ENCODE measurements at regions not wholly inside any gene's neighbourhood (a gene's known extent, or its start where the extent isn't known, plus 50 kb on each side); places are given as distances from the start of the nearest gene placed in this dataset.

DNA sequence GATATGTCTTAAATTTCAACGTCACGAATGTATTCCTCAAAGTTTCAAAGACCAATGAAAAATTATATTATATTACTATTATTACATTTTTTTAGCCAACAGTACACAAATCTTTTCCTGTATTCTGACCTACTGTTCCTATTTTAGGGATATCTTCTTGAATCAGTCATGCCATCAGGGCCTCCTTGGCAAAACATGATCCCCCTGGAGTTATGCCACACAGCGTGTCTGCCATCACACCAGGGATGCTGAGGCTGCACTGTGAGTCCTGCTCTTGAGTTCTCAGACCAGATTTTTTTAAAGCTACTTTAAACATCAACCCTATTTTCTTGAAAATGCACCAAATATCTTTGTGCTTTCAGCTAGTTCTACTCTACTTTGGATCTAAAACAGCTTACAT lies 425.9 kb upstream of the ZNF385D start:
- ChIA-PET POLR2A (no interaction called here), CTCF (no interaction called here)
- H3K4me1 ChIP-seq (ENCODE audit: insufficient read depth, low read length), result no peaks in the 10 kb centered on the region
- intact Hi-C loops (cut with DNase I, micrococcal nuclease), result no loop called here
- no peaks in the 10 kb centered on the region for H3K9me3 Mint-ChIP-seq
- H3K9me3 ChIP-seq (ENCODE audit: control insufficient read depth in 1 of 2, insufficient read depth in 1 of 2, low read length in 2 of 2), result peaks cover 0 to 5% of the 10 kb centered on the region in 2 experiments
- H3K36me3 ChIP-seq (ENCODE audit: insufficient read depth, low read length), result no peaks in the 10 kb centered on the region
- H3K27ac ChIP-seq (ENCODE audit: low read depth in 1 of 2, low read length in 2 of 2), result no peak overlapping the region
- no peaks in the 10 kb centered on the region for H3K36me3 Mint-ChIP-seq (ENCODE audit: low read depth)
- H3K27ac Mint-ChIP-seq, result no peak overlapping the region
- no peak overlapping the region for H3K4me3 ChIP-seq (ENCODE audit: low read length)
- DNase-seq (no peak), ATAC-seq (ENCODE audit: poor library complexity) (no peak)
- H3K4me3 Mint-ChIP-seq, result no peak overlapping the region
- no peaks in the 10 kb centered on the region for H3K27me3 Mint-ChIP-seq
- no peaks in the 10 kb centered on the region for H3K27me3 ChIP-seq (ENCODE audit: control insufficient read depth in 1 of 2, insufficient read depth in 2 of 2, low read length in 2 of 2)
- TF ChIP-seq, protein P1, sequence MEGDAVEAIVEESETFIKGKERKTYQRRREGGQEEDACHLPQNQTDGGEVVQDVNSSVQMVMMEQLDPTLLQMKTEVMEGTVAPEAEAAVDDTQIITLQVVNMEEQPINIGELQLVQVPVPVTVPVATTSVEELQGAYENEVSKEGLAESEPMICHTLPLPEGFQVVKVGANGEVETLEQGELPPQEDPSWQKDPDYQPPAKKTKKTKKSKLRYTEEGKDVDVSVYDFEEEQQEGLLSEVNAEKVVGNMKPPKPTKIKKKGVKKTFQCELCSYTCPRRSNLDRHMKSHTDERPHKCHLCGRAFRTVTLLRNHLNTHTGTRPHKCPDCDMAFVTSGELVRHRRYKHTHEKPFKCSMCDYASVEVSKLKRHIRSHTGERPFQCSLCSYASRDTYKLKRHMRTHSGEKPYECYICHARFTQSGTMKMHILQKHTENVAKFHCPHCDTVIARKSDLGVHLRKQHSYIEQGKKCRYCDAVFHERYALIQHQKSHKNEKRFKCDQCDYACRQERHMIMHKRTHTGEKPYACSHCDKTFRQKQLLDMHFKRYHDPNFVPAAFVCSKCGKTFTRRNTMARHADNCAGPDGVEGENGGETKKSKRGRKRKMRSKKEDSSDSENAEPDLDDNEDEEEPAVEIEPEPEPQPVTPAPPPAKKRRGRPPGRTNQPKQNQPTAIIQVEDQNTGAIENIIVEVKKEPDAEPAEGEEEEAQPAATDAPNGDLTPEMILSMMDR (IDR thresholded peaks at IDR 0.05), result no peak
- no peaks in the 10 kb centered on the region for H3K4me1 Mint-ChIP-seq (ENCODE audit: low read depth)

DNA sequence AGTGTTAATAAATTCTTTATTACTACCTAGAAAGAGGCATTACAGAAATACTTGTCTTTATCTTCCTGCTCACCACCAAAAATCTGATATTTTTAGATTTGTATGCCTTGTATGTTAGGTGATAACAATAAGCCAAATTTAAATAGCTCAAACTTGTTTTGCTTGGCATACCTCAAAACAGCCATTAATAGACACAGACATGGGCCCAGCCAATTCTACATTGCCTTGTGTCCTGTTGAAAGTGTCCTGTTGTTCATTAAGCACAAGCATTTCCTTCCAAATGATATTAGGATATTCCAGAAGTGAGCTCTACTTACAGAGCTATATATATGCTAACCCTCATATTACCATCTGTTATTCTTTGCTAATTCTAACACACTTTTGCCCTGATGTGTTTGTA lies 438.6 kb upstream of the ZNF385D start:
- no peak overlapping the region for H3K27ac Mint-ChIP-seq
- H3K27me3 Mint-ChIP-seq, result no peaks in the 10 kb centered on the region
- ATAC-seq (ENCODE audit: poor library complexity), result no peak
- H3K4me1 Mint-ChIP-seq (ENCODE audit: low read depth), result no peaks in the 10 kb centered on the region
- no peaks in the 10 kb centered on the region for H3K36me3 Mint-ChIP-seq (ENCODE audit: low read depth)
- Histone ChIP-seq H3K27ac (ENCODE audit: low read depth in 1 of 2, low read length in 2 of 2) (no peak overlapping the region), H3K27me3 (ENCODE audit: control insufficient read depth in 1 of 2, insufficient read depth in 2 of 2, low read length in 2 of 2) (no peaks in the 10 kb centered on the region), H3K36me3 (ENCODE audit: insufficient read depth, low read length) (no peaks in the 10 kb centered on the region), H3K4me3 (ENCODE audit: low read length) (no peak overlapping the region), H3K4me1 (ENCODE audit: insufficient read depth, low read length) (no peaks in the 10 kb centered on the region), H3K9me3 (ENCODE audit: control insufficient read depth in 1 of 2, insufficient read depth in 1 of 2, low read length in 2 of 2) (peaks cover 0 to 4% of the 10 kb centered on the region in 2 experiments)
- ChIA-PET CTCF (no interaction called here), POLR2A (no interaction called here)
- H3K4me3 Mint-ChIP-seq, result no peak overlapping the region
- no peak for DNase-seq
- no peaks in the 10 kb centered on the region for H3K9me3 Mint-ChIP-seq
- TF ChIP-seq, protein P1 (IDR thresholded peaks at IDR 0.05), result no peak
- intact Hi-C loops (cut with DNase I, micrococcal nuclease), result no loop called here

DNA sequence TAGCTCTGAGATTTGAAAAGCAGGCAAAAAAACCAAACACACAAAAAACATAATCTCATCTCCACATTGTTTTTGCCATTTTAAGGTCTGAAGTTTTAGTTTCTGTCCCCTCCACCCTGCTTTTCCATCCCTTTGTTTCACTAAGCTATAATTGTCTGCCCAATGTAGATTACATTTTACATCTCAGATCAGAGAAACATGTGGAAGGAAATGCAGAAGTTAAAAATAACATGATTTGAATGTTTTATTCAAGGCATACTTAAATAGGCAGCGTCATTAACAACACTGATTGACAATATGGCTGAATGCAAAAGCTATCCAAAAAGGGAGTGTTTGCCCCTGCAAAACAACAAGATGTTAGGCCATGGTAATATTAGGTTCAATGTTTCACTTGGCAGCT lies 448.1 kb upstream of the ZNF385D start:
- no peaks in the 10 kb centered on the region for H3K9me3 ChIP-seq (ENCODE audit: control insufficient read depth in 1 of 2, insufficient read depth in 1 of 2, low read length in 2 of 2)
- intact Hi-C loops (cut with DNase I, micrococcal nuclease), result no loop called here
- no peak for ATAC-seq (ENCODE audit: poor library complexity)
- no peak overlapping the region for H3K27ac ChIP-seq (ENCODE audit: low read depth in 1 of 2, low read length in 2 of 2)
- Mint-ChIP-seq H3K27ac (no peak overlapping the region), H3K4me1 (ENCODE audit: low read depth) (no peaks in the 10 kb centered on the region), H3K4me3 (no peak overlapping the region), H3K9me3 (no peaks in the 10 kb centered on the region), H3K36me3 (ENCODE audit: low read depth) (no peaks in the 10 kb centered on the region), H3K27me3 (no peaks in the 10 kb centered on the region)
- no peaks in the 10 kb centered on the region for H3K27me3 ChIP-seq (ENCODE audit: control insufficient read depth in 1 of 2, insufficient read depth in 2 of 2, low read length in 2 of 2)
- H3K4me3 ChIP-seq (ENCODE audit: low read length), result no peak overlapping the region
- POLR2A ChIA-PET, result no interaction called here
- CTCF ChIA-PET, result no interaction called here
- TF ChIP-seq, protein P1 (IDR thresholded peaks at IDR 0.05), result no peak
- no peaks in the 10 kb centered on the region for H3K36me3 ChIP-seq (ENCODE audit: insufficient read depth, low read length)
- no peak for DNase-seq
- H3K4me1 ChIP-seq (ENCODE audit: insufficient read depth, low read length), result no peaks in the 10 kb centered on the region

Measured in CD4-positive, alpha-beta T cell (primary cell).